Liver (tissue), 8 donors: ENCODE measurements at regions not wholly inside any gene's neighbourhood (a gene's known extent, or its start where the extent isn't known, plus 50 kb on each side); places are given as distances from the start of the nearest gene placed in this dataset.
A peak's percentile ranks its signal among the peaks of the same experiment; 100 is the strongest.

ENCODE experiments used
- DNase-seq: peaks from one replicate; pipeline ENCODE4 v3.0.0-alpha.2; 2017; ENCODE audit warnings: low spot score
- H3K27ac ChIP-seq, 2 donors: one replicate each; pipeline ENCODE4 v1.7.0; 2013; ENCODE audit warnings: inconsistent platforms in 2 of 2, low read length in 2 of 2, control low read depth in 1 of 2, low read depth in 1 of 2, mild to moderate bottlenecking in 1 of 2
- H3K27me3 ChIP-seq, 4 donors: one replicate each; pipeline versions ENCODE4 v1.6.1 to v1.7.0; 2013; ENCODE audit warnings: low read length in 3 of 4, inconsistent platforms in 1 of 4, mild to moderate bottlenecking in 1 of 4, moderate library complexity in 1 of 4; ENCODE audit not compliant: control insufficient read depth in 4 of 4, insufficient read depth in 4 of 4
- H3K36me3 ChIP-seq, 4 donors: one replicate each; pipeline versions ENCODE4 v1.6.1 to v1.7.0; 2013; ENCODE audit warnings: low read length in 3 of 4, mild to moderate bottlenecking in 3 of 4, low read depth in 1 of 4, moderate library complexity in 1 of 4; ENCODE audit not compliant: control insufficient read depth in 4 of 4, insufficient read depth in 3 of 4
- H3K4me1 ChIP-seq, 4 donors: one replicate each; pipeline versions ENCODE4 v1.6.1 to v1.7.0; 2013; ENCODE audit warnings: low read length in 3 of 4, mild to moderate bottlenecking in 3 of 4, moderate library complexity in 1 of 4; ENCODE audit not compliant: control insufficient read depth in 4 of 4, insufficient read depth in 4 of 4
- H3K4me3 ChIP-seq, 3 donors: one replicate each; pipeline versions ENCODE4 v1.6.1 to v1.7.0; 2013; ENCODE audit warnings: low read length in 3 of 3, control low read depth in 1 of 3, low read depth in 1 of 3, mild to moderate bottlenecking in 1 of 3
- H3K9ac ChIP-seq, 2 donors: one replicate each; pipeline ENCODE4 v1.7.0; 2013; ENCODE audit warnings: low read length in 2 of 2, mild to moderate bottlenecking in 2 of 2, moderate library complexity in 2 of 2, control low read depth in 1 of 2, low read depth in 1 of 2
- H3K9me3 ChIP-seq, 4 donors: one replicate each; pipeline versions ENCODE4 v1.6.1 to v1.7.0; 2013; ENCODE audit warnings: low read length in 3 of 4; ENCODE audit not compliant: control insufficient read depth in 4 of 4
- CTCF ChIP-seq: fragments of 150-350 bp; IDR thresholded peaks from 2 replicates; pipeline ENCODE4 v1.5.1; 2017; ENCODE audit warnings: improper control_type of control experiment, low read depth, low read length; ENCODE audit not compliant: missing input control
- FOXA2 ChIP-seq: IDR thresholded peaks from 2 replicates; pipeline ENCODE4 v1.6.1; 2016; ENCODE audit warnings: antibody characterized with exemption
- GABPA ChIP-seq, 2 donors: IDR thresholded peaks in 1 of 2; conservative IDR thresholded peaks in 1 of 2; 2 replicates each; pipeline ENCODE4 v1.6.1; 2016; ENCODE audit warnings: antibody characterized with exemption in 2 of 2, mild to moderate bottlenecking in 1 of 2, moderate library complexity in 1 of 2
- HNF4A ChIP-seq, 2 donors: conservative IDR thresholded peaks; 2 replicates each; pipeline ENCODE4 v1.6.1; 2016; ENCODE audit warnings: antibody characterized with exemption in 2 of 2, mild to moderate bottlenecking in 2 of 2
- HNF4G ChIP-seq: IDR thresholded peaks from 2 replicates; pipeline ENCODE4 v1.6.1; 2016; ENCODE audit warnings: antibody characterized with exemption
- JUND ChIP-seq, 2 donors: IDR thresholded peaks; 2 replicates each; pipeline ENCODE4 v1.6.1; 2016; ENCODE audit warnings: antibody characterized with exemption in 2 of 2
- MAX ChIP-seq: IDR thresholded peaks from 2 replicates; pipeline ENCODE4 v1.6.1; 2016; ENCODE audit warnings: antibody characterized with exemption
- NR2F2 ChIP-seq: IDR thresholded peaks from 2 replicates; pipeline ENCODE4 v1.6.1; 2016; ENCODE audit warnings: antibody characterized with exemption
- RAD21 ChIP-seq, 2 donors: IDR thresholded peaks; 2 replicates each; pipeline ENCODE4 v1.6.1; 2016; ENCODE audit warnings: antibody characterized with exemption in 2 of 2, mild to moderate bottlenecking in 2 of 2
- RXRA ChIP-seq, 2 donors: IDR thresholded peaks; 2 replicates each; pipeline ENCODE4 v1.6.1; 2017 to 2018; ENCODE audit warnings: antibody characterized with exemption in 2 of 2, mild to moderate bottlenecking in 1 of 2
- SP1 ChIP-seq: IDR thresholded peaks from 2 replicates; pipeline ENCODE4 v1.6.1; 2018; ENCODE audit warnings: antibody characterized with exemption, mild to moderate bottlenecking
- TAF1 ChIP-seq: conservative IDR thresholded peaks from 2 replicates; pipeline ENCODE4 v1.6.1; 2016; ENCODE audit warnings: antibody characterized with exemption, mild to moderate bottlenecking
- YY1 ChIP-seq: IDR thresholded peaks from 2 replicates; pipeline ENCODE4 v1.6.1; 2016; ENCODE audit warnings: antibody characterized with exemption, mild to moderate bottlenecking
- WGBS: extraction: QIAGEN DNeasy Blood & Tissue Kit; methylation state at CpG from one replicate; pipeline ENCODE4 v1.1.7; 2013; 5-methylcytosine and 5-hydroxymethylcytosine counted together
- TF ChIP-seq, protein P1 (sequence below): IDR thresholded peaks from 2 replicates; pipeline ENCODE4 v1.6.1; 2016; ENCODE audit warnings: antibody characterized with exemption
- TF ChIP-seq, protein P2 (sequence below): IDR thresholded peaks from 2 replicates; pipeline ENCODE4 v1.6.1; 2016; ENCODE audit warnings: antibody characterized with exemption
- donor health status: healthy.
- donor health status: healthy.
- donor health status: healthy.
- donor health status: healthy.
- donor health status: healthy.

- Histone ChIP-seq H3K27ac (peak overlapping the region; percentile 89 to 97), H3K9ac (no peak overlapping the region), H3K36me3 (no peaks in the 10 kb centered on the region), H3K4me1 (peaks cover 0 to 11% (median 5%) of the 10 kb centered on the region in 4 donors), H3K9me3 (no peaks in the 10 kb centered on the region), H3K27me3 (no peaks in the 10 kb centered on the region), H3K4me3 (no peak overlapping the region)
- no peak for DNase-seq
- 50% methylated on average over 5 of the region's 5 CpGs for WGBS
- TF ChIP-seq TAF1 (no peak), HNF4A (conservative IDR thresholded peaks at IDR 0.05) (peak in 1 of 2 donors; percentile 12), CTCF (no peak), JUND (IDR thresholded peaks at IDR 0.05) (no peak), RAD21 (IDR thresholded peaks at IDR 0.05) (no peak), RXRA (IDR thresholded peaks at IDR 0.05) (peak in 1 of 2 donors; percentile 7)
- TF ChIP-seq, protein P1, sequence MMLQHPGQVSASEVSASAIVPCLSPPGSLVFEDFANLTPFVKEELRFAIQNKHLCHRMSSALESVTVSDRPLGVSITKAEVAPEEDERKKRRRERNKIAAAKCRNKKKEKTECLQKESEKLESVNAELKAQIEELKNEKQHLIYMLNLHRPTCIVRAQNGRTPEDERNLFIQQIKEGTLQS, result no peak
- TF ChIP-seq, protein P2, sequence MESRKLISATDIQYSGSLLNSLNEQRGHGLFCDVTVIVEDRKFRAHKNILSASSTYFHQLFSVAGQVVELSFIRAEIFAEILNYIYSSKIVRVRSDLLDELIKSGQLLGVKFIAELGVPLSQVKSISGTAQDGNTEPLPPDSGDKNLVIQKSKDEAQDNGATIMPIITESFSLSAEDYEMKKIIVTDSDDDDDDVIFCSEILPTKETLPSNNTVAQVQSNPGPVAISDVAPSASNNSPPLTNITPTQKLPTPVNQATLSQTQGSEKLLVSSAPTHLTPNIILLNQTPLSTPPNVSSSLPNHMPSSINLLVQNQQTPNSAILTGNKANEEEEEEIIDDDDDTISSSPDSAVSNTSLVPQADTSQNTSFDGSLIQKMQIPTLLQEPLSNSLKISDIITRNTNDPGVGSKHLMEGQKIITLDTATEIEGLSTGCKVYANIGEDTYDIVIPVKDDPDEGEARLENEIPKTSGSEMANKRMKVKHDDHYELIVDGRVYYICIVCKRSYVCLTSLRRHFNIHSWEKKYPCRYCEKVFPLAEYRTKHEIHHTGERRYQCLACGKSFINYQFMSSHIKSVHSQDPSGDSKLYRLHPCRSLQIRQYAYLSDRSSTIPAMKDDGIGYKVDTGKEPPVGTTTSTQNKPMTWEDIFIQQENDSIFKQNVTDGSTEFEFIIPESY, result no peak
Measured at GRCh38 chr6:63459814-63460213, 112.5 kb upstream of the LOC128125822 start.

GRCh38 chr6:63460971-63461370, 111.3 kb upstream of the LOC128125822 start:
- Histone ChIP-seq H3K9ac (no peak overlapping the region), H3K4me1 (peaks cover 2 to 16% (median 6%) of the 10 kb centered on the region in 4 donors), H3K27me3 (no peaks in the 10 kb centered on the region), H3K4me3 (no peak overlapping the region), H3K9me3 (no peaks in the 10 kb centered on the region), H3K27ac (peak overlapping the region; percentile 45 to 62), H3K36me3 (no peaks in the 10 kb centered on the region)
- TF ChIP-seq, protein P1, result no peak
- no peak for TF ChIP-seq HNF4G
- TF ChIP-seq SP1, result no peak
- TF ChIP-seq YY1, result no peak
- TF ChIP-seq GABPA (IDR thresholded peaks at IDR 0.05 in 1 of 2, conservative IDR thresholded peaks at IDR 0.05 in 1 of 2), result no peak
- DNase-seq, result no peak
- 96% methylated on average over 10 of the region's 10 CpGs for WGBS

DNA sequence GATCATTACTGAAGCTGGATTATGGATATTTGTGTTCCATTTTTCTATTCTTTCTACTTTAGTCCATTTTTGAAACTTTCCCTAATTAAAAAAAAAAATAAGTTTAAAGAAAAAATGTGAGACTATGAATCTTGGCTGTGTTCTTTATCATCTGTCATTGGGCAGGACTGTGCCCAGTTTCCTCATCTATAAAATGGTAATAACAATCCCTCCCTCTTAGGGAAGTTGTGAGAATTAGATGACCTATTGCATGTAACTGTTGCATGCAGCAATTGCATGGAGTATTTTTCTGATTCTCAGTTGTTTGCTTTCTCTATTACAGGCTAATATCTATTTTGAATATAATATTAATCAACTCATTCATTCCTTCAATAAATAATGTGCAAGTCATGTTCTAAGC, 108.2 kb upstream of the LOC128125822 start:
- no peak for DNase-seq
- H3K9me3 ChIP-seq, result no peaks in the 10 kb centered on the region
- no peak overlapping the region for H3K9ac ChIP-seq
- no peak overlapping the region for H3K4me3 ChIP-seq
- H3K4me1 ChIP-seq, result peaks cover 0 to 14% (median 3%) of the 10 kb centered on the region in 4 donors
- no peaks in the 10 kb centered on the region for H3K27me3 ChIP-seq
- TF ChIP-seq, protein P2, result no peak
- TF ChIP-seq FOXA2 (no peak), CTCF (no peak), TAF1 (no peak), MAX (no peak), NR2F2 (no peak), HNF4G (no peak), RAD21 (IDR thresholded peaks at IDR 0.05) (no peak)
- H3K27ac ChIP-seq, result no peak overlapping the region
- H3K36me3 ChIP-seq, result no peaks in the 10 kb centered on the region
